Stimulated activated naive B cell treated with anti-CD40 and anti-IgM and Interleukin-4, amounts not matched to agents 10 μg/mL and 1 μg/mL and 100 μg/mL, for 72 hours (primary cell): ENCODE measurements at regions not wholly inside any gene's neighbourhood (a gene's known extent, or its start where the extent isn't known, plus 50 kb on each side); places are given as distances from the start of the nearest gene placed in this dataset.

ENCODE experiments used
- ATAC-seq, 2 donors: fragments of 150-1000 bp; cut with Tn5 transposase; replicated peaks; 2 replicates each; pipeline ENCODE4 v1.10.0; 2021; ENCODE audit warnings: moderate library complexity in 1 of 2
- DNase-seq: peaks from one replicate; pipeline ENCODE4 v3.0.0; 2021
- H3K27ac Mint-ChIP-seq: one replicate; pipeline ENCODE4 v1.8.0; 2022; ENCODE audit warnings: mild to moderate bottlenecking, mixed read lengths
- H3K27me3 Mint-ChIP-seq, 2 donors: one replicate each; pipeline ENCODE4 v1.8.0; 2022; ENCODE audit warnings: mixed read lengths in 2 of 2
- H3K36me3 Mint-ChIP-seq, 2 donors: one replicate each; pipeline ENCODE4 v1.8.0; 2022; ENCODE audit warnings: mixed read lengths in 2 of 2, mild to moderate bottlenecking in 1 of 2
- H3K4me1 Mint-ChIP-seq, 2 donors: one replicate each; pipeline ENCODE4 v1.8.0; 2022; ENCODE audit warnings: mixed read lengths in 2 of 2, mild to moderate bottlenecking in 1 of 2
- H3K4me3 Mint-ChIP-seq, 2 donors: one replicate each; pipeline ENCODE4 v1.8.0; 2022; ENCODE audit warnings: mild to moderate bottlenecking in 2 of 2, mixed read lengths in 2 of 2, moderate library complexity in 1 of 2
- H3K9me3 Mint-ChIP-seq, 2 donors: one replicate each; pipeline ENCODE4 v1.8.0; 2022; ENCODE audit warnings: mixed read lengths in 2 of 2, mild to moderate bottlenecking in 1 of 2

DNA sequence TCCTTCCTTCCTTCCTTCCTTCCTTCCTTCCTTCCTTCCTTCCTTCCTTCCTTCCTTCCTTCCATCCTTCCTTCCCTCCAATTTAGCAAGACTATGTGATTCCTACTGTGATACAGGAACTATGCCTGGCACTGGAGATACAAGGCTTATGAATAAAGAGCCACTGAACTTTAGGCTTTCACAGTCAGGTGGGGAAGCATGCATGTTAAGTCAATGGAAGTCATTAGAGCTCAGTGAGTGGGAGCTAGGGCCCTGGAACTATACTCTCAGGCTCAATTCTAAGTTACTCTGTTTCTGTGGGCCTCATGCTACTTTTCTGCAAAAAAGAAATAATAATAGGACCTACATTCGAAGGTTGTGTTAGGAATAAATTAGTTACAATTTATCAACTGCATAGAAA is 527.6 kb upstream of the ZEB2 start:
- ATAC-seq, result no peak
- DNase-seq, result no peak
- Mint-ChIP-seq H3K9me3 (no peaks in the 10 kb centered on the region), H3K27me3 (no peaks in the 10 kb centered on the region), H3K4me3 (no peak overlapping the region), H3K4me1 (no peaks in the 10 kb centered on the region), H3K36me3 (no peaks in the 10 kb centered on the region), H3K27ac (no peak overlapping the region)

GRCh38 chr2:145044491-145044890 is 524.6 kb upstream of the ZEB2 start:
- Mint-ChIP-seq H3K27me3 (no peaks in the 10 kb centered on the region), H3K4me3 (no peak overlapping the region), H3K36me3 (no peaks in the 10 kb centered on the region), H3K4me1 (no peaks in the 10 kb centered on the region), H3K27ac (no peak overlapping the region), H3K9me3 (no peaks in the 10 kb centered on the region)
- no peak for DNase-seq
- ATAC-seq, result no peak

- Mint-ChIP-seq H3K4me1 (no peaks in the 10 kb centered on the region), H3K27ac (no peak overlapping the region), H3K9me3 (no peaks in the 10 kb centered on the region), H3K4me3 (no peak overlapping the region), H3K36me3 (no peaks in the 10 kb centered on the region), H3K27me3 (no peaks in the 10 kb centered on the region)
- DNase-seq (no peak), ATAC-seq (no peak)
These were observed 523.5 kb upstream of the ZEB2 start for GRCh38 chr2:145043399-145043834.

- H3K36me3 Mint-ChIP-seq, result no peaks in the 10 kb centered on the region
- H3K4me1 Mint-ChIP-seq, result no peaks in the 10 kb centered on the region
- H3K4me3 Mint-ChIP-seq, result no peak overlapping the region
- no peak for ATAC-seq
- no peak for DNase-seq
- no peak overlapping the region for H3K27ac Mint-ChIP-seq
- no peaks in the 10 kb centered on the region for H3K27me3 Mint-ChIP-seq
- no peaks in the 10 kb centered on the region for H3K9me3 Mint-ChIP-seq
These were observed 521.8 kb upstream of the ZEB2 start for GRCh38 chr2:145041706-145042105.

GRCh38 chr2:145040433-145040832 is 520.5 kb upstream of the ZEB2 start:
- Mint-ChIP-seq H3K4me1 (no peaks in the 10 kb centered on the region), H3K27ac (no peak overlapping the region), H3K36me3 (no peaks in the 10 kb centered on the region), H3K27me3 (no peaks in the 10 kb centered on the region), H3K4me3 (no peak overlapping the region), H3K9me3 (no peaks in the 10 kb centered on the region)
- ATAC-seq, result no peak
- DNase-seq, result no peak

DNA sequence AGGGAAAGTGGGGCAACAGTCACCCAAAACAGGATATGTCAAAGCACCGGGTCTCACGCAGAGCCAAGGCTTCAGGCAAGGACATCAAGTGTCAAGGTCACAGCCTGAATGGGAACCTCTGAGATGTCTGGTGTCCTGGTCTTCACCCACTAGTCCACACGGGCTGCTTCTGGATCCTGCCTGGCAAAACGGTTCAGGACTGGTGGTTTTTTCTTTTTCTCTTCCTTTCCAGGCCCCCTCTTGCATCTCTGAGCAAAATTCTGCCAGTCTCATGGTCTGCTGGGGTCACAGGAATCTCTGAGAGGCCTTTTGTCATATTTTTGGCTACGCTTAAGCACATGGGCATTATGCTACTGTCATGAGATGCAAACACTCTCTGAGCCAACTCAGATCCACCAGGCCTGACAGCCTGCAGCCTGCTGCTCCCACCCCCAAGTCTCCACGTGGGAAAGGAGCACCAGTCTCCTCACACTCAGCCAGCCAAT is 518.2 kb upstream of the ZEB2 start:
- H3K27ac Mint-ChIP-seq, result no peak overlapping the region
- ATAC-seq (no peak), DNase-seq (no peak)
- H3K4me3 Mint-ChIP-seq, result no peak overlapping the region
- H3K4me1 Mint-ChIP-seq, result no peaks in the 10 kb centered on the region
- no peaks in the 10 kb centered on the region for H3K36me3 Mint-ChIP-seq
- H3K27me3 Mint-ChIP-seq, result no peaks in the 10 kb centered on the region
- H3K9me3 Mint-ChIP-seq, result no peaks in the 10 kb centered on the region

DNA sequence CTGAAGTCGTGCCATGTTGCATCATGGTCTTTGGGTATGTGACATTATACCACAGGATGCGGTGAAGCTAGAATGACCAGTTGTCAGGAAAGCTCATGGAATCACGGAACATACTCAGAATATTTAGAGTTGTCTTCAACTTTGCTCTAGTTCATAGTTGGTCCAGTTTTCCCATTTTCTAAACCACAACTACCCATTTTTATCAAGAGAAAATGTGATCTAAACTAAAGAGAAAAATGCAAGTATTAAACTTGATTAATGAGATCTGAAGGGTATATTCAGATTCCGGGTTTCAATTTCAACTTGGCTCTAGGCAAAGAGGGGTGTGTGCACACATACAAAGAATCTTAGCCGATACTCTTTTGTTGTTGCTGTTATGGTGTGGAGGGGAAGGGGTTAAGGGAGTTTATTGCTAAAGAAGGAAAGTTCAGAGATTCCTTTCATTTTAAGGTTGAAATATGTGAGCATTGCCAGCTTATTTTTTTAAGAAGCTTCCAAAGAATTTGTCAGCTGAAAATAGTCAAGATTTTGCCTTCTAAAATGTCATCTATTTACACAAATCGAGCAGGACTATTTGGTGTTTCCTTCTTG is 516.6 kb upstream of the ZEB2 start:
- Mint-ChIP-seq H3K9me3 (no peaks in the 10 kb centered on the region), H3K27ac (no peak overlapping the region), H3K27me3 (no peaks in the 10 kb centered on the region), H3K4me3 (no peak overlapping the region), H3K36me3 (no peaks in the 10 kb centered on the region), H3K4me1 (no peaks in the 10 kb centered on the region)
- DNase-seq (no peak), ATAC-seq (no peak)

DNA sequence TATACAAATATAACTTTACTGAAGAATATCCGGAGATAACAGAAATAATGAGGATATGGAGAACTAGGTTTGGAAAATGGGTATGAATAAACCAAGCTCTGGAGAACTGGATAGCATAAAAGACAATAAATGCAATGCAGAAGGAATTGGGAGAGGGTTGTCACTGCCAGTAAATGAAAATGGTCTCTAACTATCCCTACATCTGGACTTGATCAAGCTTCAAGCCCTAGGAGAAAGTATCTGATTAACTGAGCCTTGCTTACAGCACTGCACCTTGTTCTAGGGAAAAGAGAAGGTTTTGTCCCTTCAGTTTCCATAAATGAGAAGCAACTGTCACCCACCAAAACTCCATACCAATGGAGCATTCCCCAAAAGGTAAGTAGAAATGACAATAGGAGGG is 514.6 kb upstream of the ZEB2 start:
- ATAC-seq (no peak), DNase-seq (no peak)
- no peak overlapping the region for H3K27ac Mint-ChIP-seq
- no peaks in the 10 kb centered on the region for H3K36me3 Mint-ChIP-seq
- H3K9me3 Mint-ChIP-seq, result no peaks in the 10 kb centered on the region
- no peaks in the 10 kb centered on the region for H3K27me3 Mint-ChIP-seq
- H3K4me3 Mint-ChIP-seq, result no peak overlapping the region
- H3K4me1 Mint-ChIP-seq, result no peaks in the 10 kb centered on the region

GRCh38 chr2:145033438-145033837 is 513.5 kb upstream of the ZEB2 start:
- DNase-seq, result no peak
- Mint-ChIP-seq H3K27me3 (no peaks in the 10 kb centered on the region), H3K27ac (no peak overlapping the region), H3K4me3 (no peak overlapping the region), H3K4me1 (no peaks in the 10 kb centered on the region), H3K36me3 (no peaks in the 10 kb centered on the region), H3K9me3 (no peaks in the 10 kb centered on the region)
- ATAC-seq, result no peak

DNA sequence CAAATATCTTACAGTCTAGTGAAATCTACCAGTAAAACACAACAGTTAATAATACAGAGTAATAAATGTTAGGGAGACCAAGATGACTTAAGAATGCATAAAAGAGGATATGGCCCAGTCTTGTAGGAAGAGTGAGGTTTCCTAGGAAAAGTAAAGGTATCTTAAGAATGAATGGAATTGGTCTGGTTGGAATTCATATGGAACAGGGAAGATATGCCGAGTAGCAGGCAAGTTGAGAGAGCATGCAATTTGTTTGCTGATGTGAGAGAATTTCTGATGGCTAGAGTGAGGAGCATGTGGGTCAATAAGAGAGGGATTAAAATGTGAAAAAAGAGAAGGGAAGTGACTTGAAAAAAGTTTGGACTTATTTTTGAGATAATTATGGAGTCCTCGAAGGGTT is 512.9 kb upstream of the ZEB2 start:
- Mint-ChIP-seq H3K27ac (no peak overlapping the region), H3K4me1 (no peaks in the 10 kb centered on the region), H3K9me3 (no peaks in the 10 kb centered on the region), H3K27me3 (no peaks in the 10 kb centered on the region), H3K4me3 (no peak overlapping the region), H3K36me3 (no peaks in the 10 kb centered on the region)
- no peak for ATAC-seq
- no peak for DNase-seq

GRCh38 chr2:145029873-145030272 is 510.0 kb upstream of the ZEB2 start:
- H3K4me3 Mint-ChIP-seq, result no peak overlapping the region
- H3K27me3 Mint-ChIP-seq, result no peaks in the 10 kb centered on the region
- no peak for ATAC-seq

GRCh38 chr2:145029081-145029480 is 509.2 kb upstream of the ZEB2 start:
- H3K36me3 Mint-ChIP-seq, result no peaks in the 10 kb centered on the region
- no peaks in the 10 kb centered on the region for H3K4me1 Mint-ChIP-seq
- H3K9me3 Mint-ChIP-seq, result no peaks in the 10 kb centered on the region
- DNase-seq (no peak), ATAC-seq (no peak)
- no peak overlapping the region for H3K4me3 Mint-ChIP-seq
- H3K27me3 Mint-ChIP-seq, result no peaks in the 10 kb centered on the region
- H3K27ac Mint-ChIP-seq, result no peak overlapping the region

More at GRCh38 chr2:145029873-145030272, 510.0 kb upstream of the ZEB2 start:
- no peak for DNase-seq
- no peak overlapping the region for H3K27ac Mint-ChIP-seq
- no peaks in the 10 kb centered on the region for H3K4me1 Mint-ChIP-seq
- no peaks in the 10 kb centered on the region for H3K36me3 Mint-ChIP-seq
- no peaks in the 10 kb centered on the region for H3K9me3 Mint-ChIP-seq

DNA sequence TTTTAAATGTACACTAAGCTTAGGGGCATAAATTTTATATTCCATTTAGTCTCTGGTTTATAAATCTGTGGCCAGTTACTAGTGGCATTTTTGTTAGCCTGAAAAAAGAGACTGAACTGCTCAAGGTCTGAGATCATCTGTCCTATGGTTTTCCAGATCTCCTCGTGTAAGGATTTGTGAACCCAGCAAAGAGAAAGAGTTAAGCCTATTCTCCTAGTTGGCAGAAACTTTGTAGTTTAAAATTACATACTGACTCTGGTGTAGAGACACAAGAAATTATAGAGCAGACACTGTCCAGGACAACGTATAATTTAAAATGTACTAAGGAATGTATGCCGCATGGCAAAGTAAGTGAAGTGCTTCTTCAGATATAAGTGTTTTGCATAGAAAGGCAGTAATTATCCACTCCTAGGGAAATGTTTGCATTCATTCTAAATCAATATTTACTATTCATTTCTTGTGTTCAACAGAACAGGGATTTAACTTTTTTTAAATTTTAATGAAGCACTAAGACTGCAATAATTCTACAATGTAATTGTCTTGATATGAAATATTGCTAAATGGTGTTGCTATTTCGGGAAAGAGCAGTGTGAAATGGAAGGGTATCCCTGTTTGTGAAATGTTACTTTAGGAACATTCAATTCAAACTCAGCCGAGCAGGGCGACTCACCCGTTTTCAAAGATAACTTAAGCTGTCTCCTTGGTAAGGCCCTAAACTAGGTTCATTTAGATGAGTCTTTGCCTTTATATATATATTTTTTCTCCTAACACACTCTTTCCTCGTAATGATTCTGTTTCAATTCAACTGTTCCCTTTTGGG is 508.4 kb upstream of the ZEB2 start:
- no peak for ATAC-seq
- Mint-ChIP-seq H3K9me3 (no peaks in the 10 kb centered on the region), H3K4me3 (no peak overlapping the region), H3K36me3 (no peaks in the 10 kb centered on the region), H3K27me3 (no peaks in the 10 kb centered on the region), H3K27ac (no peak overlapping the region), H3K4me1 (peaks cover 0 to 2% of the 10 kb centered on the region in 2 donors)
- no peak for DNase-seq

DNA sequence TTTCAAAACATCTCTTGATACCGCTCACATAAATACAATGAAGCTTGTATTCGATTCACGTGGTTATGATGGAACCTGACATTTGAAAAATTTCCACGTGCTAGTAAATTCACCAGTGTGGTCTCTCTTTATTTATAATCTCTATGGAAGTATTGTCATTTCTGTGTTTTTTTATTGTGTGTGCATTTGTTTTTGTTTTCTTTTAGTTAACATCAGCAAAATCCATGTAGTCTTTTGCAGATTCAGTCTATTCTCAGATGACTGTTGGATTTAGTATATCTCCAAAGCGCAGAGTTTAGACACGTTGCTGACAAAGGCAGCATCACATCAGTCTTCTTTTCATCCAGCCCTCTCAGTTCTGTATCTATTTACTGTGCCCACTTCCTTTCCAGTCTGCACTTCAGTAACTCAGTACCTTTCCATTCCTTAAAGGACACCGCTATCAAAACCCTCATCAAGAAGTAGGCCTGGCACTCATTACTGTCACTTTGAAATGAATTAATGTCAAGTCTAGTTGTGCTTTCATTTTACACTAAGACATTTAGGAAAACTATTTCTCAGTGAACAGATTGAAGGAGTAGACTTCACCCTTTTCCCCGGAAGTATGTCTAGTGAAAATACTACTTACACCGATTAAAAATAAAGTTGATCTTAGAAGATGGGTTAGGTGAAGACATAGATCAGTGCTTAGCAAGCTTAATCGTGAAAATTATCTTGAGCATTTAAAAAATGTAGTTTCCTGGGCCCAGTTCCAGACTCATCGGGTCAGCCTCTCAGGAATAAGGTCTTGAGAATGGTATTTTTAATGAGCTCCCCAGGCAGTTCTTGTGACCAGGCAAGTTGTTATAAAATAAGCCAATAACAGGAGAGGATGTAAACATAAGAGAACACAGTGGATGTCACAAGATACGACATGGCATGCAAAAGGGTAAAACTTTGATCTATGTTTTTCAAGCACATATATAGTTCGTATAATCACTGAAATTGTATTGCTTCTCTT is 506.8 kb upstream of the ZEB2 start:
- no peak overlapping the region for H3K27ac Mint-ChIP-seq
- H3K36me3 Mint-ChIP-seq, result no peaks in the 10 kb centered on the region

More for the DNA sequence above, 506.8 kb upstream of the ZEB2 start:
- ATAC-seq, result no peak
- Mint-ChIP-seq H3K9me3 (no peaks in the 10 kb centered on the region), H3K4me1 (peaks cover 9 to 18% of the 10 kb centered on the region in 2 donors), H3K4me3 (no peak overlapping the region), H3K27me3 (no peaks in the 10 kb centered on the region)
- no peak for DNase-seq
